WTC11 (cell line): ENCODE measurements at regions not wholly inside any gene's neighbourhood (a gene's known extent, or its start where the extent isn't known, plus 50 kb on each side); places are given as distances from the start of the nearest gene placed in this dataset.

Source experiments
- ATAC-seq: fragments of 200-7000 bp; cut with Tn5 transposase; 2 replicates; pipeline ENCODE4 v1.10.0; 2021; ENCODE audit warnings: mild to moderate bottlenecking, moderate library complexity
- CTCF ChIA-PET: fragments of 300-600 bp; sonication (Branson Sonifier 250); formaldehyde crosslinking; loops from one replicate; lab custom pipeline; 2021; ENCODE audit warnings: antibody characterized with exemption; lab: Charles Lee
- POLR2A ChIA-PET: fragments of 350-600 bp; sonication (Branson Sonifier 250); formaldehyde crosslinking; loops from one replicate; lab custom pipeline; 2021; ENCODE audit warnings: antibody characterized with exemption; lab: Charles Lee
- DNase-seq: peaks from one replicate; pipeline ENCODE4 v3.0.0; 2021; ENCODE audit warnings: low spot score
- H3K27ac Mint-ChIP-seq: 2 replicates; pipeline ENCODE4 v1.8.0; 2021; ENCODE audit warnings: mixed read lengths
- H3K27me3 Mint-ChIP-seq: 2 replicates; pipeline ENCODE4 v1.8.0; 2021; ENCODE audit warnings: low read depth, mild to moderate bottlenecking, moderate library complexity, mixed read lengths
- H3K36me3 Mint-ChIP-seq: 2 replicates; pipeline ENCODE4 v1.8.0; 2021; ENCODE audit warnings: mixed read lengths
- H3K4me1 Mint-ChIP-seq: 2 replicates; pipeline ENCODE4 v1.8.0; 2022; ENCODE audit warnings: mixed read lengths
- H3K4me3 Mint-ChIP-seq: 2 replicates; pipeline ENCODE4 v1.8.0; 2021; ENCODE audit warnings: mild to moderate bottlenecking, moderate library complexity, mixed read lengths
- H3K9me3 Mint-ChIP-seq: 2 replicates; pipeline ENCODE4 v1.8.0; 2021; ENCODE audit warnings: mixed read lengths
- CREB1 ChIP-seq: sonication (generic); formaldehyde crosslinking; IDR thresholded peaks from 2 replicates; pipeline ENCODE4 v1.8.0; 2023; ENCODE audit warnings: mild to moderate bottlenecking, missing genetic modification reagents
- E2F1 ChIP-seq: sonication (generic); formaldehyde crosslinking; IDR thresholded peaks from 2 replicates; pipeline ENCODE4 v1.8.0; 2022; ENCODE audit warnings: mild to moderate bottlenecking, missing genetic modification reagents
- GRHL2 ChIP-seq: fragments of 250-450 bp; sonication (Bioruptor Pico); IDR thresholded peaks from 2 replicates; pipeline ENCODE4 v1.8.0; 2022; ENCODE audit warnings: mild to moderate bottlenecking, moderate library complexity; ENCODE audit not compliant: insufficient replicate concordance, severe bottlenecking
- GTF2I ChIP-seq: fragments of 250-450 bp; sonication (Bioruptor Pico); conservative IDR thresholded peaks from 2 replicates; pipeline ENCODE4 v1.4.0; 2021; ENCODE audit warnings: mild to moderate bottlenecking
- JAZF1 ChIP-seq: fragments of 250-450 bp; sonication (Bioruptor Pico); IDR thresholded peaks from 2 replicates; pipeline ENCODE4 v1.9.0; 2021; ENCODE audit warnings: moderate library complexity, mild to moderate bottlenecking, inconsistent platforms
- MXD4 ChIP-seq: fragments of 250-450 bp; sonication (Bioruptor Pico); IDR thresholded peaks from 2 replicates; pipeline ENCODE4 v1.8.0; 2021; ENCODE audit warnings: mild to moderate bottlenecking, moderate library complexity, borderline replicate concordance
- NFYB ChIP-seq: sonication (generic); formaldehyde crosslinking; conservative IDR thresholded peaks from 2 replicates; pipeline ENCODE4 v1.8.0; 2022; ENCODE audit warnings: low read depth, missing genetic modification reagents
- RELA ChIP-seq: sonication (generic); formaldehyde crosslinking; IDR thresholded peaks from 2 replicates; pipeline ENCODE4 v1.8.1; 2022; ENCODE audit warnings: missing genetic modification reagents, mild to moderate bottlenecking, borderline replicate concordance
- TEAD1 ChIP-seq: sonication (generic); formaldehyde crosslinking; IDR thresholded peaks from 2 replicates; pipeline ENCODE4 v1.8.0; 2022; ENCODE audit warnings: mild to moderate bottlenecking, missing genetic modification reagents
- ZNF138 ChIP-seq: sonication (generic); formaldehyde crosslinking; conservative IDR thresholded peaks from 2 replicates; pipeline ENCODE4 v1.8.1; 2022; ENCODE audit warnings: mild to moderate bottlenecking, moderate library complexity, missing genetic modification reagents
- ZNF263 ChIP-seq: sonication (generic); formaldehyde crosslinking; IDR thresholded peaks from 2 replicates; pipeline ENCODE4 v1.8.1; 2022; ENCODE audit warnings: low read depth, mild to moderate bottlenecking, moderate library complexity, missing genetic modification reagents
- ZNF281 ChIP-seq: sonication (generic); formaldehyde crosslinking; IDR thresholded peaks from 2 replicates; pipeline ENCODE4 v1.8.0; 2023; ENCODE audit warnings: mild to moderate bottlenecking, missing genetic modification reagents
- ZNF396 ChIP-seq: fragments of 250-450 bp; sonication (Bioruptor Pico); IDR thresholded peaks from 2 replicates; pipeline ENCODE4 v1.8.0; 2021; ENCODE audit warnings: mild to moderate bottlenecking, moderate library complexity, borderline replicate concordance
- TF ChIP-seq, protein P1 (sequence below): sonication (generic); formaldehyde crosslinking; IDR thresholded peaks from 2 replicates; pipeline ENCODE4 v1.8.0; 2022; ENCODE audit warnings: missing genetic modification reagents
- TF ChIP-seq, protein P2 (sequence below): sonication (generic); formaldehyde crosslinking; IDR thresholded peaks from 2 replicates; pipeline ENCODE4 v1.8.0; 2023; ENCODE audit warnings: missing genetic modification reagents, mild to moderate bottlenecking, borderline replicate concordance
- TF ChIP-seq, protein P3 (sequence below): sonication (generic); formaldehyde crosslinking; IDR thresholded peaks from 2 replicates; pipeline ENCODE4 v1.8.1; 2023; ENCODE audit warnings: mild to moderate bottlenecking, missing genetic modification reagents
- TF ChIP-seq, protein P4 (sequence below): sonication (generic); formaldehyde crosslinking; IDR thresholded peaks from 2 replicates; pipeline ENCODE4 v1.8.0; 2022; ENCODE audit warnings: mild to moderate bottlenecking, missing genetic modification reagents

GRCh38 chr15:70334286-70334685 is 236.6 kb upstream of the TLE3 start (continued):
- no peak for TF ChIP-seq E2F1 (CRISPR knock-in tag)
- TF ChIP-seq, protein P1, sequence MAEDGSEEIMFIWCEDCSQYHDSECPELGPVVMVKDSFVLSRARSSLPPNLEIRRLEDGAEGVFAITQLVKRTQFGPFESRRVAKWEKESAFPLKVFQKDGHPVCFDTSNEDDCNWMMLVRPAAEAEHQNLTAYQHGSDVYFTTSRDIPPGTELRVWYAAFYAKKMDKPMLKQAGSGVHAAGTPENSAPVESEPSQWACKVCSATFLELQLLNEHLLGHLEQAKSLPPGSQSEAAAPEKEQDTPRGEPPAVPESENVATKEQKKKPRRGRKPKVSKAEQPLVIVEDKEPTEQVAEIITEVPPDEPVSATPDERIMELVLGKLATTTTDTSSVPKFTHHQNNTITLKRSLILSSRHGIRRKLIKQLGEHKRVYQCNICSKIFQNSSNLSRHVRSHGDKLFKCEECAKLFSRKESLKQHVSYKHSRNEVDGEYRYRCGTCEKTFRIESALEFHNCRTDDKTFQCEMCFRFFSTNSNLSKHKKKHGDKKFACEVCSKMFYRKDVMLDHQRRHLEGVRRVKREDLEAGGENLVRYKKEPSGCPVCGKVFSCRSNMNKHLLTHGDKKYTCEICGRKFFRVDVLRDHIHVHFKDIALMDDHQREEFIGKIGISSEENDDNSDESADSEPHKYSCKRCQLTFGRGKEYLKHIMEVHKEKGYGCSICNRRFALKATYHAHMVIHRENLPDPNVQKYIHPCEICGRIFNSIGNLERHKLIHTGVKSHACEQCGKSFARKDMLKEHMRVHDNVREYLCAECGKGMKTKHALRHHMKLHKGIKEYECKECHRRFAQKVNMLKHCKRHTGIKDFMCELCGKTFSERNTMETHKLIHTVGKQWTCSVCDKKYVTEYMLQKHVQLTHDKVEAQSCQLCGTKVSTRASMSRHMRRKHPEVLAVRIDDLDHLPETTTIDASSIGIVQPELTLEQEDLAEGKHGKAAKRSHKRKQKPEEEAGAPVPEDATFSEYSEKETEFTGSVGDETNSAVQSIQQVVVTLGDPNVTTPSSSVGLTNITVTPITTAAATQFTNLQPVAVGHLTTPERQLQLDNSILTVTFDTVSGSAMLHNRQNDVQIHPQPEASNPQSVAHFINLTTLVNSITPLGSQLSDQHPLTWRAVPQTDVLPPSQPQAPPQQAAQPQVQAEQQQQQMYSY: no peak
- TF ChIP-seq, all 79 proteins: peak for 0

GRCh38 chr15:70329179-70329578 is 231.5 kb upstream of the TLE3 start:
- Mint-ChIP-seq H3K9me3 (peaks cover 36% of the 10 kb centered on the region), H3K27me3 (no peaks in the 10 kb centered on the region), H3K36me3 (peaks cover 19% of the 10 kb centered on the region), H3K27ac (no peak overlapping the region), H3K4me1 (peaks cover 20% of the 10 kb centered on the region), H3K4me3 (no peak overlapping the region)
- no peak for TF ChIP-seq NFYB (CRISPR knock-in tag)
- no peak for TF ChIP-seq CREB1 (CRISPR knock-in tag)
- POLR2A ChIA-PET: no interaction called here
- CTCF ChIA-PET: no interaction called here
- ATAC-seq (no peak), DNase-seq (no peak)

DNA sequence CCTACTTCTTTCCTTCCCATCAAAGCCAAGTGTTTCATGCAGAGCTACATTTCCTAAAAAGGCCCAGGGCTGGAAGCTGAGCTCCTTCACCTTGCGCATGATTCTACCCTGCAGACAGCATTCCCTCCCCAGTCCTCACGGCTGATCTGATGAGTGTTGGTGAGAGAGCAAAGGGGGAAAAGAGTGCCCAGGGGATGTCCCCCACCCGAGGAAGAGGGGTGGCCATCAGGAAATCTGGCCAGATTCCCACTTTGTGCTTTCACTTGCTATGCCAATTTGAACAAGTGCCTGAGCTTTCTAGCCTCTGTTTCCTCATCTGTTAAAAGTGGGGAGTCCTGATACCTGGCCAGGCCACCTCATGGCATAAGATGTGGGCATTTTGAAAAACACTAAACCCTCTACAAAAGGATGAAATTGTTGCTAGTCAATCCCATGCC is 231.0 kb upstream of the TLE3 start:
- CTCF ChIA-PET: no interaction called here
- peaks cover 14% of the 10 kb centered on the region for H3K36me3 Mint-ChIP-seq
- peaks cover 31% of the 10 kb centered on the region for H3K9me3 Mint-ChIP-seq
- POLR2A ChIA-PET: no interaction called here
- DNase-seq (no peak), ATAC-seq (no peak)
- no peak overlapping the region for H3K27ac Mint-ChIP-seq
- H3K4me1 Mint-ChIP-seq: peaks cover 25% of the 10 kb centered on the region
- H3K4me3 Mint-ChIP-seq: no peak overlapping the region
- no peaks in the 10 kb centered on the region for H3K27me3 Mint-ChIP-seq
- no peak for TF ChIP-seq ZNF281 (CRISPR knock-in tag)
- TF ChIP-seq, protein P2, sequence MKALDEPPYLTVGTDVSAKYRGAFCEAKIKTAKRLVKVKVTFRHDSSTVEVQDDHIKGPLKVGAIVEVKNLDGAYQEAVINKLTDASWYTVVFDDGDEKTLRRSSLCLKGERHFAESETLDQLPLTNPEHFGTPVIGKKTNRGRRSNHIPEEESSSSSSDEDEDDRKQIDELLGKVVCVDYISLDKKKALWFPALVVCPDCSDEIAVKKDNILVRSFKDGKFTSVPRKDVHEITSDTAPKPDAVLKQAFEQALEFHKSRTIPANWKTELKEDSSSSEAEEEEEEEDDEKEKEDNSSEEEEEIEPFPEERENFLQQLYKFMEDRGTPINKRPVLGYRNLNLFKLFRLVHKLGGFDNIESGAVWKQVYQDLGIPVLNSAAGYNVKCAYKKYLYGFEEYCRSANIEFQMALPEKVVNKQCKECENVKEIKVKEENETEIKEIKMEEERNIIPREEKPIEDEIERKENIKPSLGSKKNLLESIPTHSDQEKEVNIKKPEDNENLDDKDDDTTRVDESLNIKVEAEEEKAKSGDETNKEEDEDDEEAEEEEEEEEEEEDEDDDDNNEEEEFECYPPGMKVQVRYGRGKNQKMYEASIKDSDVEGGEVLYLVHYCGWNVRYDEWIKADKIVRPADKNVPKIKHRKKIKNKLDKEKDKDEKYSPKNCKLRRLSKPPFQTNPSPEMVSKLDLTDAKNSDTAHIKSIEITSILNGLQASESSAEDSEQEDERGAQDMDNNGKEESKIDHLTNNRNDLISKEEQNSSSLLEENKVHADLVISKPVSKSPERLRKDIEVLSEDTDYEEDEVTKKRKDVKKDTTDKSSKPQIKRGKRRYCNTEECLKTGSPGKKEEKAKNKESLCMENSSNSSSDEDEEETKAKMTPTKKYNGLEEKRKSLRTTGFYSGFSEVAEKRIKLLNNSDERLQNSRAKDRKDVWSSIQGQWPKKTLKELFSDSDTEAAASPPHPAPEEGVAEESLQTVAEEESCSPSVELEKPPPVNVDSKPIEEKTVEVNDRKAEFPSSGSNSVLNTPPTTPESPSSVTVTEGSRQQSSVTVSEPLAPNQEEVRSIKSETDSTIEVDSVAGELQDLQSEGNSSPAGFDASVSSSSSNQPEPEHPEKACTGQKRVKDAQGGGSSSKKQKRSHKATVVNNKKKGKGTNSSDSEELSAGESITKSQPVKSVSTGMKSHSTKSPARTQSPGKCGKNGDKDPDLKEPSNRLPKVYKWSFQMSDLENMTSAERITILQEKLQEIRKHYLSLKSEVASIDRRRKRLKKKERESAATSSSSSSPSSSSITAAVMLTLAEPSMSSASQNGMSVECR (CRISPR knock-in tag): no peak
- TF ChIP-seq ZNF263 (CRISPR knock-in tag): no peak
- no peak for TF ChIP-seq RELA (CRISPR knock-in tag)
- no peak for TF ChIP-seq GTF2I
- no peak for TF ChIP-seq ZNF138
- TF ChIP-seq TEAD1: no peak
- TF ChIP-seq MXD4 (CRISPR knock-in tag): no peak
- TF ChIP-seq, protein P3, sequence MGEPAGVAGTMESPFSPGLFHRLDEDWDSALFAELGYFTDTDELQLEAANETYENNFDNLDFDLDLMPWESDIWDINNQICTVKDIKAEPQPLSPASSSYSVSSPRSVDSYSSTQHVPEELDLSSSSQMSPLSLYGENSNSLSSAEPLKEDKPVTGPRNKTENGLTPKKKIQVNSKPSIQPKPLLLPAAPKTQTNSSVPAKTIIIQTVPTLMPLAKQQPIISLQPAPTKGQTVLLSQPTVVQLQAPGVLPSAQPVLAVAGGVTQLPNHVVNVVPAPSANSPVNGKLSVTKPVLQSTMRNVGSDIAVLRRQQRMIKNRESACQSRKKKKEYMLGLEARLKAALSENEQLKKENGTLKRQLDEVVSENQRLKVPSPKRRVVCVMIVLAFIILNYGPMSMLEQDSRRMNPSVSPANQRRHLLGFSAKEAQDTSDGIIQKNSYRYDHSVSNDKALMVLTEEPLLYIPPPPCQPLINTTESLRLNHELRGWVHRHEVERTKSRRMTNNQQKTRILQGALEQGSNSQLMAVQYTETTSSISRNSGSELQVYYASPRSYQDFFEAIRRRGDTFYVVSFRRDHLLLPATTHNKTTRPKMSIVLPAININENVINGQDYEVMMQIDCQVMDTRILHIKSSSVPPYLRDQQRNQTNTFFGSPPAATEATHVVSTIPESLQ (CRISPR knock-in tag): no peak
- no peak for TF ChIP-seq ZNF396
- no peak for TF ChIP-seq JAZF1 (CRISPR knock-in tag)
- TF ChIP-seq, protein P4, sequence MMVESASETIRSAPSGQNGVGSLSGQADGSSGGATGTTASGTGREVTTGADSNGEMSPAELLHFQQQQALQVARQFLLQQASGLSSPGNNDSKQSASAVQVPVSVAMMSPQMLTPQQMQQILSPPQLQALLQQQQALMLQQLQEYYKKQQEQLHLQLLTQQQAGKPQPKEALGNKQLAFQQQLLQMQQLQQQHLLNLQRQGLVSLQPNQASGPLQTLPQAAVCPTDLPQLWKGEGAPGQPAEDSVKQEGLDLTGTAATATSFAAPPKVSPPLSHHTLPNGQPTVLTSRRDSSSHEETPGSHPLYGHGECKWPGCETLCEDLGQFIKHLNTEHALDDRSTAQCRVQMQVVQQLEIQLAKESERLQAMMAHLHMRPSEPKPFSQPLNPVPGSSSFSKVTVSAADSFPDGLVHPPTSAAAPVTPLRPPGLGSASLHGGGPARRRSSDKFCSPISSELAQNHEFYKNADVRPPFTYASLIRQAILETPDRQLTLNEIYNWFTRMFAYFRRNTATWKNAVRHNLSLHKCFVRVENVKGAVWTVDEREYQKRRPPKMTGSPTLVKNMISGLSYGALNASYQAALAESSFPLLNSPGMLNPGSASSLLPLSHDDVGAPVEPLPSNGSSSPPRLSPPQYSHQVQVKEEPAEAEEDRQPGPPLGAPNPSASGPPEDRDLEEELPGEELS (CRISPR knock-in tag): no peak
- TF ChIP-seq GRHL2: no peak
- no peak for TF ChIP-seq CREB1 (CRISPR knock-in tag)
